IPS DF 4.7 (cell line): ENCODE measurements at regions not wholly inside any gene's neighbourhood (a gene's known extent, or its start where the extent isn't known, plus 50 kb on each side); places are given as distances from the start of the nearest gene placed in this dataset.

Experiments used
- DNase-seq: peaks from one replicate; pipeline ENCODE4 v3.0.0-alpha.2; 2013; ENCODE audit warnings: low spot score; ENCODE audit errors: extremely low read depth

DNA sequence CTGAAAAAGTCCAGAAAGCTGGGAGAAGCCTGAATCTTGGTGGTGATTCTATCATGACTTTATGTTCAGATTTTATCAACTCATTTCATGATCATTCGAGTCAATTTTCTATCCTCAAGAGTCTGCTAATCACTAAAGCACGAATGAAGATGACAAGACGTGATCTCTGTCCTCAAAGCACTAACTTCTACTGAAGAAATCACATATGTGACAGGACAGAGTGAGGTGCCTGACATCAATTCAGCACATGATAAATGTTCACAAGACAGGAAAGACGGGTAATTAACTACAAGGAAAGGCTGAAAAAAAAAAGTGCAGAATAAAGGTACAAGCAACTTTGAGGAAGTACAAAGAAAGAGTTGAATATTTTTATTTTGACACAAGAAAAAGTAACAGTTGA lies 487.1 kb downstream of the EFNB2 start:
- no peak for DNase-seq

GRCh38 chr13:106047859-106048258 lies 487.6 kb downstream of the EFNB2 start:
- no peak for DNase-seq

- DNase-seq, result no peak
These were observed 492.4 kb downstream of the EFNB2 start for GRCh38 chr13:106042996-106043581.

DNA sequence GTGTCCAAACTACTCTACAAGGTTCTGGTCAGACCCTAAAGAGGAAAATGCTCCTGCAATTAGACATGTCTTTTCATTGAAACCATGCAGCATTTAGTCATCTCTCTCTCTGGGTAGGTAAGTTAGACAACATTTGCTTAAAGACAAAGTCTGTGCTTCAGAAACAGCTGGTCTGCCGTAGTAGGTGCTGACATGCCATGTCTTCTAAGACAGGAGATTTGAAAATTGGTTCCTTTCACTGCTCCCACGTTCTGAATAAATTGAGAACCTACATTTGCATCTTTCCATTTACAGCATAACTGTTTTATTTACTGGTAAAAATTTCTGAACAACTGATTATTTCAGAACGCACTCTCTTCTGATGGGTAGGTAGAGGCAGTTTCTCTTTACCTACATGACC lies 494.0 kb downstream of the EFNB2 start:
- no peak for DNase-seq

- no peak for DNase-seq
These were observed 496.7 kb downstream of the EFNB2 start for GRCh38 chr13:106038752-106039151.

- DNase-seq, result peak; percentile 3
These were observed 498.6 kb downstream of the EFNB2 start for GRCh38 chr13:106036870-106037269.

- DNase-seq, result no peak
These were observed 501.3 kb downstream of the EFNB2 start for GRCh38 chr13:106034201-106034600.

- DNase-seq, result no peak
These were observed 501.8 kb downstream of the EFNB2 start for GRCh38 chr13:106033659-106034058.

- no peak for DNase-seq
These were observed 503.0 kb downstream of the EFNB2 start for GRCh38 chr13:106032441-106032840.

DNA sequence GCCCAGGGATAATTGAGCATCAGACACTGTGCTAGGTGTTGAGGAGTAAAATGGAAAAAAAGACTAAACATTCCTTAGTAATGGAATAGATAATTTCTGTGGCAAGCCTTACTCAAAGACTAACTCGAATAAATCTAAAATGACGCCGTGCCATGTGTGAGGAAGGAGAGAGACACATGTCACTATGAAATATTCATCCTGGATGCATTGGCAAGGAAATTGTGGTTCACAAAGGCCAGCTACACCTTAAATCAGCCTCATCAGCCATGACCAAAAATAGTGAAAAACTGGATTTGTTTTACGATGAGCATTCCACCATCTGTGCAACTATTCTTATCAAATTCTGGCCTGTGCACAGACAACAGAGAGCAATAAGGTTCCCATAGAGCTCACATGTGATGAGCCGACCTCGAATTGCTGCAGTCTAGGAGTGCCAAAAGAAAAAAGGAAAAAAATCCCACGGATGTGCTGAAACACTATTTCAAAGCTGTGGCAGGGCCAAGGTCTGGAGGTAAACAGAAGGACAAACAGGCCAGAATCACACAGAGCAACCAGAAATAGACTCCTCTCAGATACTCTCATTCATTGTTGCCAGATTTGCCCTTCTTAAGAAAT lies 505.7 kb downstream of the EFNB2 start:
- no peak for DNase-seq

DNA sequence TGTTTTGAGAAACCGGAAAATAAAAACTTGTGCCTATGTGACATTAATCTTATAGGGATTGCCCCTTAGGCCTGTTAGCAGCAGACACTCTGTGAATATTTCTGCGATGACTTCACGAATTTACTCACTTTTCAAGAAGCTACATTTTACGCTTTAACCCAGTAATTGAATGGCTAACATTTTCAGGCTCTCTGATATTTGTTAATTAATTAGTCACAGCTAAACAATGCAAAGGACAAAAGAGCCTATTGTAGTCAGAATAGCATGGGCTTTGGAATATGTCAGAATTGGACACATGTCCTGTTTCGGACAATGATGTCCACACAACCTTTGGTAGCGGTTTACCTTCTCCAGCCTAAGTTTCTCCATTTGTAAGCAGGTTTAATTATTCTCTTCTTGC lies 506.6 kb downstream of the EFNB2 start:
- no peak for DNase-seq

DNA sequence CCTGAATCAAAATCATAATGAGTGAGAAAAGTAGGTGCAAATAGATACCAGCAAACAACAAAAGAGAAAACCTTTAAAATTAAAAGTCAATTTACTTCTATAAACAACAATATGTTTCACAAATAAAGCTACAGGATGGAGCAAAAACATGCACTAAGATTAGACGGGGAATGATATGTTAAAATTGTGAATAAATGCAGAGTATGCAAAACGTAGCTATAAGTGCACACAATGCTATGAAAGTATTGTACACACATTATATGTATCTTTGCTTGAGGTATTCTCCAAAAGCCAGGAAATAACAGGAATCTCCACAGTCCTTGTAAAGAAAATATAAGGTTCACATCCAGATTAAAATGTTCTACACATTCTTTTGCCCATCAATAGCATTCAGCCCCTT lies 523.9 kb downstream of the EFNB2 start:
- no peak for DNase-seq

GRCh38 chr13:106010836-106011235 lies 524.6 kb downstream of the EFNB2 start:
- DNase-seq, result no peak

- DNase-seq, result no peak
These were observed 526.9 kb downstream of the EFNB2 start for GRCh38 chr13:106008540-106008939.

DNA sequence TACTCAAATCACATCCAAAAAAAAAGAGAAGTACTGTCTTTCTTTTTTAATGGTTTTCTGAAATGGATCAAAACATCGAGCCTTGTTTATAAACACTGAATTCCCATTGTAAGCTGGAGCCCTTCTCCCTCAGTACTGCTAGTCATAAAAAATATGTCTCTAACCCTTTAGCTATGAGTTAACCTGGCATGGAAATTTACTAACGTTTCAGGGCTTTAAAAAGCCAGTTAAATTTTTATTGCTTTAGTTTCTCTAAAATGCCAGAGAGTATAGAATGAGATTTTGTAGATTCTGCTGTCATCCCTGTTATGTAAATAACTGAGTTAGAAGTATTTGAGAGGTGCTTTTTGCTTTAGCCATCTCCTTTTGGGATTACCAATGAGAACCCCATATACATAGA lies 528.3 kb downstream of the EFNB2 start:
- DNase-seq, result no peak

GRCh38 chr13:106003651-106004050 lies 531.8 kb downstream of the EFNB2 start:
- DNase-seq, result no peak

DNA sequence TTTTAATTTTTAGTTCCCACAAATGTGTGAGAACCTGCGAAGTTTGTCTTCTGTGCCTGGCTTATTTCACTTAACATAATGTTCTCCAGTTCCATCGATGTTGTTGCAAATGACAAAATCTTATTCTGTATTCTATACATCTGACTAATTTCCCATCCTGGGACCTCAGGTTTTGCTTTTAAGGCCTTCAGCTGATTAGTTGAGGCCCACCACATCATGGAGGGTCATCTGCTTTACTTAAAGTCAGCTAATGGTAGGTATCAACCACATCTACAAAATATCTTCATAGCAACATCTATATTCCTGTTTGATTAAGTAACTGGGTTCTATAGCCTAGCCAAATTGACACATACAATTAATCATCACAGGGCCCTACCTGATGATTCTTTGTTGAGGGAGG lies 534.0 kb downstream of the EFNB2 start:
- DNase-seq, result no peak

DNA sequence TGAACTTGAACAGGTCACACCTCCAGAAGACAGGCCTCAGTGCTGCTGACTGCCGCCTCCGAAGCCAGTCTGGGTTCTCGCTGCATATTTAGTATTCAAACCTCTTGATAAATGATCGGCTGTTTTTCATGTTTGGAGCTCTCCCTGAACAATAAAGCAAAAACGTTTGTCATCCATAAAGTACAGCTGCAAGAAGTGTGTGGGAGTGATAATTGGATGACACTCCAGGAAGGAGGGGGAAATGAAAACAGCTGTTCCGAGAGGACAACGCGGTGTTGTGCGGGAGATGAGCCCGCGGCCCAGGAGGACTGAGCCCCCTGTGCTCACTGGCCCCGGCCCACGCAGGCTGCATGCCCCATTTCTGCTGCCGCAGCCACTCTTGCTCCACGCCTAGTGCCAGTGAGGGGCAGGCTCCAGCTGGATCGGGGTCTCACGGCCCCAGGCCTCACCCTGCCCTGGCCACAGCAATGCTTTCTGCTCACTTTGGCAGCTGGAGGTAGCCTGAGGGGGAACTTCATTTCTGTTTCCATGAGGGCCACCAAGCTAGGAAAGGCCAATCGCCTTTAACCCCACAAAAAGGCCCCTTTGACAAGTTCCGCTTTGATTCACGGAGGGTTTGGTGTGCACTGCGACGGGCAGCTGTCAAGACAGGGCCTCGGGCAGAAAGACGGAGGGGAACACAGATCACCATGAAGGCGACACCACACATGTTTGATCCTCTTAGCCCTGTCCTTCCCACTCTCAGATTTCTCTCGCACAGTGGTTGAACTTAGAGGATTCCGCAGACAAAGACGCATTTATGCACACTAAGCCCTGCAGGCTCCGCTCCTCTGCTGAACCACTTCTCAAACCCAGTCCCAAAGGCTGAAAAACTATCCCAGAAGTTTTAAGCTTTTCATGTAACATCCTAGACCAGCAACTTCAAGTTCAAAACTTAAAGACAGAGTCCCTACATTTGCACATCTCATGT lies 537.6 kb downstream of the EFNB2 start:
- no peak for DNase-seq

- DNase-seq, result no peak
These were observed 539.0 kb downstream of the EFNB2 start for GRCh38 chr13:105996391-105997025.

- no peak for DNase-seq
These were observed 541.1 kb downstream of the EFNB2 start for GRCh38 chr13:105994340-105994739.

GRCh38 chr13:105991622-105992277 lies 543.7 kb downstream of the EFNB2 start:
- no peak for DNase-seq
